HG03457 (cell line): ENCODE measurements at regions not wholly inside any gene's neighbourhood (a gene's known extent, or its start where the extent isn't known, plus 50 kb on each side); places are given as distances from the start of the nearest gene placed in this dataset.

ENCODE experiments used
- ATAC-seq: cut with Tn5 transposase; IDR thresholded peaks from one replicate; pipeline ENCODE4 v1.9.1; 2021; ENCODE audit warnings: moderate number of reproducible peaks; ENCODE audit not compliant: unreplicated experiment

- ATAC-seq, result no peak
These were observed 1047.3 kb upstream of the CNTN5 start for GRCh38 chr11:97973352-97973857.

- ATAC-seq, result no peak
These were observed 1045.8 kb upstream of the CNTN5 start for GRCh38 chr11:97974798-97975498.

- ATAC-seq, result no peak
These were observed 1043.0 kb upstream of the CNTN5 start for GRCh38 chr11:97977726-97978125.

GRCh38 chr11:97979741-97980140 lies 1041.0 kb upstream of the CNTN5 start:
- no peak for ATAC-seq

- no peak for ATAC-seq
These were observed 1038.2 kb upstream of the CNTN5 start for GRCh38 chr11:97982512-97982911.

GRCh38 chr11:97989121-97989520 lies 1031.6 kb upstream of the CNTN5 start:
- ATAC-seq, result no peak

GRCh38 chr11:97990162-97990920 lies 1030.4 kb upstream of the CNTN5 start:
- no peak for ATAC-seq

GRCh38 chr11:97993562-97993961 lies 1027.2 kb upstream of the CNTN5 start:
- ATAC-seq, result no peak

GRCh38 chr11:97995874-97996273 lies 1024.9 kb upstream of the CNTN5 start:
- ATAC-seq, result no peak

GRCh38 chr11:97996762-97997161 lies 1024.0 kb upstream of the CNTN5 start:
- ATAC-seq, result no peak

- no peak for ATAC-seq
These were observed 1017.0 kb upstream of the CNTN5 start for GRCh38 chr11:98003606-98004371.

GRCh38 chr11:98007072-98007471 lies 1013.7 kb upstream of the CNTN5 start:
- ATAC-seq, result no peak

GRCh38 chr11:98027652-98028051 lies 993.1 kb upstream of the CNTN5 start:
- ATAC-seq, result no peak

GRCh38 chr11:98029832-98030231 lies 990.9 kb upstream of the CNTN5 start:
- no peak for ATAC-seq

GRCh38 chr11:98036810-98037209 lies 983.9 kb upstream of the CNTN5 start:
- ATAC-seq, result no peak

- no peak for ATAC-seq
These were observed 980.5 kb upstream of the CNTN5 start for GRCh38 chr11:98040061-98040808.

GRCh38 chr11:98047647-98048046 lies 973.1 kb upstream of the CNTN5 start:
- ATAC-seq, result no peak

- no peak for ATAC-seq
These were observed 966.9 kb upstream of the CNTN5 start for GRCh38 chr11:98053851-98054250.

- ATAC-seq, result no peak
These were observed 963.8 kb upstream of the CNTN5 start for GRCh38 chr11:98056945-98057344.

- ATAC-seq, result no peak
These were observed 961.3 kb upstream of the CNTN5 start for GRCh38 chr11:98059488-98059887.

- no peak for ATAC-seq
These were observed 960.0 kb upstream of the CNTN5 start for GRCh38 chr11:98060759-98061158.
